ENCODE measurements at regions not wholly inside any gene's neighbourhood (a gene's known extent, or its start where the extent isn't known, plus 50 kb on each side); places are given as distances from the start of the nearest gene placed in this dataset.

DNA sequence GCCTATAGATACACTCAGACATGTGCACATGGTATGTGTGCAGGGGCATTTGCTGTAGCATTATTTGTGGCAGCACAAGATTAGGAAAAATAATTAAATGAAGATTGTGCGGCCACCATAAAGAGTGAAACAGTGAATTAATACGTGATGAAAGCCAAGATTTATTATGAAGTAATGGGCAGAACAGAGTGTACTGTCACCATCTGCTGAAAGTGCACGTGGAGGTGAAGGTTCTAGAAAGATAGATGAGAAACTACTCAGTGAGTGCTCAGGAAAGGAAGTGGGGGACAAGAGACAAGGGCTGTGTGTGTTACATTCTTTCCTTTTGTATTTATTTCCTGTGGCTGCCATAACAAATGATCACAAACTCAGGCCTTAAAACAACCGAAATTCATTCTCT is 246.1 kb upstream of the ATP10A start:
- no peak overlapping the region for H3K4me3 ChIP-seq (ENCODE audit: low read depth, low read length)
- no peak for DNase-seq (ENCODE audit: low read depth)
- no peak for TF ChIP-seq CTCF (IDR thresholded peaks at IDR 0.05; ENCODE audit: low read depth, low read length, missing control alignments)

- no peak for TF ChIP-seq CTCF (IDR thresholded peaks at IDR 0.05; ENCODE audit: low read depth, low read length, missing control alignments)
- DNase-seq (ENCODE audit: low read depth) = no peak
- no peak overlapping the region for H3K4me3 ChIP-seq (ENCODE audit: low read depth, low read length)
These were observed 243.4 kb upstream of the ATP10A start for GRCh38 chr15:26106556-26106955.

DNA sequence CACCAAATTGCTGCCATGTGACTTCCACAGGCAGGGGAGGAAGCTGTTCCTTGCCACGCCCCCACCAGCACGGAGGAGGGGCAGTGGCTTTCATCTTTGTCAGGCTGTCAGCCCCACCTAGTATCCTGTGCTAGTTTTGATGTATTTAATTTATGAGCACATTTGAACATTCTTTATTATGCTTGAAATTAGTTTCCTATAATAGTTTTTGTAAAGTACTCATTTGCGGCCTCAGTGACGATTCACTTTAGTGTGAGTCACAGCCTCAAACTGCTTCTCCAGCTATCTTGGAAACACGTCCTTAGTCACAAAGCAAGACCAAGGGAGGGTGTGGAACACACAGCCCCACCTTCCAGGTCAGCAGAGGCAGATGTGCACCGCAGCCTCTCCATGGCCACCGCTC is 239.9 kb upstream of the ATP10A start:
- H3K4me3 ChIP-seq (ENCODE audit: low read depth, low read length) = no peak overlapping the region
- no peak for DNase-seq (ENCODE audit: low read depth)
- no peak for TF ChIP-seq CTCF (IDR thresholded peaks at IDR 0.05; ENCODE audit: low read depth, low read length, missing control alignments)

DNA sequence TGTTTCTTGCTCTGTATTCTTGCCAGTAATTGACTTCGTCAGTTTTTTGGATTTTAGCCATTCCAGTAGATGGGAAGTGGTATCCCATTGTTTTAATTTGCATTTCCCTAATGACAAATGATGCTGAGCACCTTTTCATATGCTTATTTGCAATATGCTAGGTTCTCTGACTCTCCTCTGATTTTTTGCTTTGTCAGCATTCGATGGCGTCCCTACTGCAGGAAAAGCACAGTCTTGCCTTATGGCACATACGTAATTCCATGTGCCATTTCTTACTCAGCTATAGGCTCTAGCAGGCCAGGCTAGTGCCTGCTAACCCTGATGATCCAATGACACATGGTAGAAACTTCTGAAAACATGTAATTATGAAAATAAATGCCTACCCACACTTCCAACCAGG is 239.2 kb upstream of the ATP10A start:
- TF ChIP-seq CTCF (IDR thresholded peaks at IDR 0.05; ENCODE audit: low read depth, low read length, missing control alignments) = no peak
- H3K4me3 ChIP-seq (ENCODE audit: low read depth, low read length) = no peak overlapping the region
- no peak for DNase-seq (ENCODE audit: low read depth)

DNA sequence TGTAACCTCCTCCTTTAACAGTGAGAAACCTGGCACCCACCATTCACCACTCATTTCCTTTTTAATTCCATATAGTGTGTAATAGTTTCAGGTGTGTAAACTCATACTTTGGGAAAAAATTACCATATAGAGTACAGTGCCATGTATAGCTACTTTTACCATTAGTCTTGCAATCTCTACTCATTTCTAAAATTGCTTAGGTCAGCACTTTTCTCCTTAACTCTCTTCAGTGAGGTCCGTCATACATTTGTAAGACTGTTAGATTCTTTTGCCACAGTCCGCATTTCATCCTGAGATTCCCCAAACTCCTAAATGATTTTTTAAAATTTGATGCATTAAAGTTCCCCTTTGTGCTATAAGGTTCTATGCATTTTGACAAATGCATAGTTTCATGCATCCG is 238.3 kb upstream of the ATP10A start:
- no peak for DNase-seq (ENCODE audit: low read depth)
- no peak for TF ChIP-seq CTCF (IDR thresholded peaks at IDR 0.05; ENCODE audit: low read depth, low read length, missing control alignments)
- H3K4me3 ChIP-seq (ENCODE audit: low read depth, low read length) = no peak overlapping the region

DNA sequence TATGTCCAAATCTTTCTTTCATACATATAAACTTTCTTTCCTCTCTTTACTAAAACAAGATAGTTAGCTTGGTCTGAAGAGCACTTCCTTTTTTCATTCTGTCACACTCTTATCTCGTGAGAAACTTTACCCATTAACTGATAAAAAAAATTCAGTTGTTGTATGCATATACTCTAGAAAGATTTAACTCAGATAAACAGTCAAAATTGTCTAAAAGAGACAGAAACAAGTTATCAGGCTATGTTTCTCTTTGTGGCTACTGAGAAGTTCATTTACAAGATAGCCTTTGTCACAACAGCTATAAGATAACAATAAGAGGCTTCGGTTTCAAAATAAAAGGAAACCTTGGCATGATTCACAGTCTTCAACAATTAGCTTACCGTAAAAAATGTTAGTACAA is 235.7 kb upstream of the ATP10A start:
- no peak overlapping the region for H3K4me3 ChIP-seq (ENCODE audit: low read depth, low read length)
- DNase-seq (ENCODE audit: low read depth) = no peak
- TF ChIP-seq CTCF (IDR thresholded peaks at IDR 0.05; ENCODE audit: low read depth, low read length, missing control alignments) = no peak

GRCh38 chr15:26097216-26097615 is 234.1 kb upstream of the ATP10A start:
- TF ChIP-seq CTCF (IDR thresholded peaks at IDR 0.05; ENCODE audit: low read depth, low read length, missing control alignments) = no peak
- no peak for DNase-seq (ENCODE audit: low read depth)
- no peak overlapping the region for H3K4me3 ChIP-seq (ENCODE audit: low read depth, low read length)

Data from GM12864 (cell line).